ENCODE measurements at regions not wholly inside any gene's neighbourhood (a gene's known extent, or its start where the extent isn't known, plus 50 kb on each side); places are given as distances from the start of the nearest gene placed in this dataset.

GRCh38 chr15:96505014-96505413 is 174.5 kb downstream of the NR2F2 start:
- no peak overlapping the region for H3K4me3 ChIP-seq (replicated peaks; ENCODE audit: low read depth, low read length)
- TF ChIP-seq CTCF (IDR thresholded peaks at IDR 0.05; ENCODE audit: low read depth, low read length, missing control alignments), result no peak
- no peak for DNase-seq (ENCODE audit: extremely low read depth, low read depth)

- no peak for TF ChIP-seq CTCF (IDR thresholded peaks at IDR 0.05; ENCODE audit: low read depth, low read length, missing control alignments)
- no peak for DNase-seq (ENCODE audit: extremely low read depth, low read depth)
- H3K4me3 ChIP-seq (replicated peaks; ENCODE audit: low read depth, low read length), result no peak overlapping the region
These were observed 184.2 kb downstream of the NR2F2 start for GRCh38 chr15:96514607-96515285.

- no peak for DNase-seq (ENCODE audit: extremely low read depth, low read depth)
- no peak for TF ChIP-seq CTCF (IDR thresholded peaks at IDR 0.05; ENCODE audit: low read depth, low read length, missing control alignments)
- no peak overlapping the region for H3K4me3 ChIP-seq (replicated peaks; ENCODE audit: low read depth, low read length)
These were observed 184.9 kb downstream of the NR2F2 start for GRCh38 chr15:96515371-96515770.

GRCh38 chr15:96521386-96521785 is 190.9 kb downstream of the NR2F2 start:
- DNase-seq (ENCODE audit: extremely low read depth, low read depth), result no peak
- H3K4me3 ChIP-seq (replicated peaks; ENCODE audit: low read depth, low read length), result no peak overlapping the region
- no peak for TF ChIP-seq CTCF (IDR thresholded peaks at IDR 0.05; ENCODE audit: low read depth, low read length, missing control alignments)

- no peak for TF ChIP-seq CTCF (IDR thresholded peaks at IDR 0.05; ENCODE audit: low read depth, low read length, missing control alignments)
- no peak for DNase-seq (ENCODE audit: extremely low read depth, low read depth)
- no peak overlapping the region for H3K4me3 ChIP-seq (replicated peaks; ENCODE audit: low read depth, low read length)
These were observed 194.3 kb downstream of the NR2F2 start for GRCh38 chr15:96524676-96525417.

GRCh38 chr15:96535148-96535547 is 204.6 kb downstream of the NR2F2 start:
- no peak for DNase-seq (ENCODE audit: extremely low read depth, low read depth)
- H3K4me3 ChIP-seq (replicated peaks; ENCODE audit: low read depth, low read length), result no peak overlapping the region
- no peak for TF ChIP-seq CTCF (IDR thresholded peaks at IDR 0.05; ENCODE audit: low read depth, low read length, missing control alignments)

All from HFF-Myc (cell line).